ENCODE measurements at regions not wholly inside any gene's neighbourhood (a gene's known extent, or its start where the extent isn't known, plus 50 kb on each side); places are given as distances from the start of the nearest gene placed in this dataset.
A peak's percentile ranks its signal among the peaks of the same experiment; 100 is the strongest.

DNA sequence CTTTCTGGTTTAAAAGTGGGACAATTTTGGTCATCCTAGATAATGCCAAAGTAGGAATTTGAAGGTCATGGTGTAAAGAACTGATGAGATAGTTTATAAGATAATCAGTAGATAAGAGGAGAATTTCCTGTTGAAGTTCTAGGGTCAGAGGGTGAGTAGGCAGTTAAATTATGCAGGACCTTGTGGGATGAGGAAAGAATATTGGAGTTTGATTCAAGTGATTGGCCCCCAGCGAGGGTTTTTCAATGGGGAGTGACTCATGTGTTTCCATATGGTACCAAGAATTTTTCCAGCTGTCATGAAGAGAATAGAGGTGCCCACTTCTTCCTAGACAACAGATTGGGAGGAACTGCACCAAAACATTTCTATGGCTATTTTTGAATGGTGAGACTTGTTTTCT is 940.2 kb upstream of the ZEB2 start:
- Histone ChIP-seq H3K27ac (ENCODE audit: low read depth) (no peak overlapping the region), H3F3A (replicated peaks; ENCODE audit: low read depth) (no peaks in the 10 kb centered on the region), H3K27me3 (ENCODE audit: insufficient read depth) (no peaks in the 10 kb centered on the region), H3K4me1 (ENCODE audit: insufficient read depth) (no peaks in the 10 kb centered on the region), H4K20me1 (replicated peaks; ENCODE audit: insufficient read depth) (no peaks in the 10 kb centered on the region), H3K9me2 (ENCODE audit: insufficient read depth) (no peaks in the 10 kb centered on the region; the same call in 1 of the 2 replicates), H2AFZ (no peak overlapping the region), H3K4me2 (no peak overlapping the region), H3K79me2 (replicated peaks; ENCODE audit: insufficient read depth) (no peaks in the 10 kb centered on the region), H3K36me3 (ENCODE audit: insufficient read depth) (no peaks in the 10 kb centered on the region), H3K4me3 (no peak overlapping the region)
- no peaks in the 10 kb centered on the region for H3K27me3 Mint-ChIP-seq (ENCODE audit: insufficient read depth, low read depth, poor library complexity)
- H3K36me3 Mint-ChIP-seq (ENCODE audit: low read depth) = no peaks in the 10 kb centered on the region
- peaks cover 2% of the 10 kb centered on the region; the same call in 1 of the 3 replicates for H3K4me1 Mint-ChIP-seq
- H3K4me3 Mint-ChIP-seq = no peak overlapping the region
- H3K9me3 Mint-ChIP-seq = no peaks in the 10 kb centered on the region; the same call in 2 of the 3 replicates
- no peak for DNase-seq (ENCODE audit: low spot score)
- ATAC-seq = no peak
- TF ChIP-seq CTCF (conservative IDR thresholded peaks at IDR 0.05; ENCODE audit: low read depth in 2 of 2) (no peak), STAT1 (IDR thresholded peaks at IDR 0.05; ENCODE audit: unreplicated experiment) (no peak), EZH2phosphoT487 (IDR thresholded peaks at IDR 0.05; ENCODE audit: unreplicated experiment) (no peak), NANOG (IDR thresholded peaks at IDR 0.05; ENCODE audit: borderline replicate concordance) (no peak), REST (IDR thresholded peaks at IDR 0.05; ENCODE audit: unreplicated experiment) (no peak), CREB1 (CRISPR knock-in tag; IDR thresholded peaks at IDR 0.05; ENCODE audit: low read depth) (no peak), JUNB (IDR thresholded peaks at IDR 0.05; ENCODE audit: unreplicated experiment) (no peak)
- 0 out of 2 replicates have a peak overlapping the region, but pooled peaks have one; percentile 2 for H3K27ac Mint-ChIP-seq

DNA sequence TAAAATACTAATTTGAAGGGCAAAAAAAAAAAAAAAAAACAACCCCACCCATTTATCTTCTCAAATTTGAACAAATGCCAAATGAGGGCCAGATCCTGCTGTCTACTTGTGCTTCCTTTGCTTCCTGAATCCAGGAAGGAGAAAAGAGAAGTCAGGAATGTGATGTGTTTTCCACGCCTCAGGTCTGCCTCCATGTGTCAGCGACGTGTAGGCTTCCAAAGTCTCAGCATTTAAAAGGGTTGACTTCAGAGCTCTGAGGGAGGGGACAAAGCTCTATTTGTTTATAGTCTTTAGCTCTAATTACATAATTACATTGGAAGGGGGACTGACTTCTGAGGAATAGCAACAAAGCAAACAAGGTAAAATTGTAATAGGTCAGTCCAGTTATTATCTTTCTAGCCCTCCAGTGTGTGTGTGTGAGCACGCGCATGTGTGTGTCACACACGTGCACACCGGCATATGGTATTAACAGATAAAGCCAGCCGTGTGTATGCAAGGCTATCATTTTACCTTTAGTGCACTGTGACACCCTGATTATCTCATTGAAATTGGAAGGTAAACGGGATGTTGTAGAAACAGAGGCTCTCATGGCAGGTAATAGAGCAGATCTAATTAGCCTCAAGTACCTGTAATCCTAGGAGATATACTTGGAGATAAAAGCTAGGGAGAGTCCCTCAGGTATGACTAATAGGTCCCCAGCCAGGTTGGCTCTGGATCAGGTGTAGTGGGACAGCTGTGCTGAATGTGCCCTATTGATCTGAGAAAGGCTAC is 911.4 kb upstream of the ZEB2 start:
- Mint-ChIP-seq H3K4me3 (no peak overlapping the region), H3K4me1 (peaks cover 8% of the 10 kb centered on the region; the same call in 2 of the 3 replicates), H3K27ac (no peak overlapping the region), H3K9me3 (no peaks in the 10 kb centered on the region), H3K27me3 (ENCODE audit: insufficient read depth, low read depth, poor library complexity) (no peaks in the 10 kb centered on the region), H3K36me3 (ENCODE audit: low read depth) (no peaks in the 10 kb centered on the region)
- Histone ChIP-seq H3K36me3 (ENCODE audit: insufficient read depth) (no peaks in the 10 kb centered on the region), H3K4me1 (ENCODE audit: insufficient read depth) (no peaks in the 10 kb centered on the region), H3K9me2 (ENCODE audit: insufficient read depth) (no peaks in the 10 kb centered on the region; the same call in 1 of the 2 replicates), H3K27me3 (ENCODE audit: insufficient read depth) (no peaks in the 10 kb centered on the region), H3K79me2 (replicated peaks; ENCODE audit: insufficient read depth) (no peaks in the 10 kb centered on the region), H3K27ac (ENCODE audit: low read depth) (no peak overlapping the region), H4K20me1 (replicated peaks; ENCODE audit: insufficient read depth) (no peaks in the 10 kb centered on the region), H3K4me2 (no peak overlapping the region), H3F3A (replicated peaks; ENCODE audit: low read depth) (no peaks in the 10 kb centered on the region), H3K4me3 (no peak overlapping the region), H2AFZ (no peak overlapping the region)
- DNase-seq (ENCODE audit: low spot score) (peak; percentile 71), ATAC-seq (peak; percentile 87)
- TF ChIP-seq STAT1 (IDR thresholded peaks at IDR 0.05; ENCODE audit: unreplicated experiment) = no peak
- TF ChIP-seq CTCF (conservative IDR thresholded peaks at IDR 0.05; ENCODE audit: low read depth in 2 of 2) = peak; percentile 46 to 56
- no peak for TF ChIP-seq EZH2phosphoT487 (IDR thresholded peaks at IDR 0.05; ENCODE audit: unreplicated experiment)
- TF ChIP-seq ETS1 (IDR thresholded peaks at IDR 0.05) = no peak

Measured in GM23338 (cell line).